AG09309 (cell line): ENCODE measurements at regions not wholly inside any gene's neighbourhood (a gene's known extent, or its start where the extent isn't known, plus 50 kb on each side); places are given as distances from the start of the nearest gene placed in this dataset.

Source experiments
- DNase-seq: peaks from one replicate; pipeline ENCODE4 v3.0.0-alpha.2; 2010; ENCODE audit warnings: low read depth
- H3K4me3 ChIP-seq: 2 replicates; pipeline ENCODE4 v1.5.1; 2011; ENCODE audit warnings: mild to moderate bottlenecking, low read depth, low read length, moderate library complexity; ENCODE audit not compliant: control insufficient read depth
- TF ChIP-seq, protein P1 (sequence below): IDR thresholded peaks from 2 replicates; pipeline ENCODE4 v1.5.1; 2011; ENCODE audit warnings: mild to moderate bottlenecking, low read depth, low read length, inconsistent platforms; ENCODE audit not compliant: insufficient read depth, control insufficient read depth; ENCODE audit errors: missing control alignments

DNA sequence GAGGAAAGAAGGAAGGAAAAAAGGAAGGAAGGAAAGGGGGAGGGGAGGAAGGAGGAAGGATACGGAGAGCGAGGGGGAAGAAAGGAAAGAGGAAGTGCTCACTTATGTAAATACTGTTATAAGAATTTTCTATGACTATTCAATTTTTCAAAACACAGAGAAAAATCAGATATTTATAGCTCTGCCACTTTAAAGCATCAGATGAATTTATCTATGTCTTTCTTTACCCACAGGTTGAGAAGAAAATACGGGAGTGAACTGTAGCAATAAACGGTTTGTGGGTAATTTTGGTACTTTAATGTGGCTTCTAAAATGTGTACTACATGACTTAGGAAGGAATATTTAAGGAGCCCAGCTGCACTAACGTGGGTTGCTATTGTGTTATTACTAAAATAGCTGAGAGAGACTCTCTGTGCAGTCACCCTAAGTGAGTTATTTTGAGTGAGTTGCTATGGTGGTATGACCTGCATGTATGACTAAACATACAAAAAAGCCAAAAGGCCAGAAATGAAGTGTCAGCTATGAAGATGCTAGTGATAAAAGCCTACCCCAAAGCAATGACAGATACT, 225.5 kb downstream of the SOD2 start:
- TF ChIP-seq, protein P1, sequence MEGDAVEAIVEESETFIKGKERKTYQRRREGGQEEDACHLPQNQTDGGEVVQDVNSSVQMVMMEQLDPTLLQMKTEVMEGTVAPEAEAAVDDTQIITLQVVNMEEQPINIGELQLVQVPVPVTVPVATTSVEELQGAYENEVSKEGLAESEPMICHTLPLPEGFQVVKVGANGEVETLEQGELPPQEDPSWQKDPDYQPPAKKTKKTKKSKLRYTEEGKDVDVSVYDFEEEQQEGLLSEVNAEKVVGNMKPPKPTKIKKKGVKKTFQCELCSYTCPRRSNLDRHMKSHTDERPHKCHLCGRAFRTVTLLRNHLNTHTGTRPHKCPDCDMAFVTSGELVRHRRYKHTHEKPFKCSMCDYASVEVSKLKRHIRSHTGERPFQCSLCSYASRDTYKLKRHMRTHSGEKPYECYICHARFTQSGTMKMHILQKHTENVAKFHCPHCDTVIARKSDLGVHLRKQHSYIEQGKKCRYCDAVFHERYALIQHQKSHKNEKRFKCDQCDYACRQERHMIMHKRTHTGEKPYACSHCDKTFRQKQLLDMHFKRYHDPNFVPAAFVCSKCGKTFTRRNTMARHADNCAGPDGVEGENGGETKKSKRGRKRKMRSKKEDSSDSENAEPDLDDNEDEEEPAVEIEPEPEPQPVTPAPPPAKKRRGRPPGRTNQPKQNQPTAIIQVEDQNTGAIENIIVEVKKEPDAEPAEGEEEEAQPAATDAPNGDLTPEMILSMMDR: no peak
- DNase-seq: no peak
- no peak overlapping the region for H3K4me3 ChIP-seq

DNA sequence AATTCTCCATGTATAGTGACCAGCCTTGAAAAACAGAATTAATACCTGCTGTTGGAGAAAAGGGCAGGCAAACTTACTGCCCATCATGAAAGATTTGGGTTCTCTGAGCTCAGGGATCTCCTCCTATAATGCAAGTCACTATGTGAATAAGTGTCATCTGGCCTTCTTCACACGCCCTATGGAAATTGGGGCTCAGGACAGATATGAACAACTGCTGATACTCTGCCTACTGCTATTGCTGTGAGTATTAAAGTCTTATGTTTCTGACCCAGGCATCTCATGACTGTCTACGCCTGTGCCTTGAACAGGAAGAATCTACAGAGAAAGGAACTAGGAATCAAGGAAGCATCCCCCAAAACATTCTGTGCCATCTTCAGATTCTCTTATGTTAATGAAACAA, 226.1 kb downstream of the SOD2 start:
- TF ChIP-seq, protein P1: no peak
- no peak for DNase-seq
- H3K4me3 ChIP-seq: no peak overlapping the region

DNA sequence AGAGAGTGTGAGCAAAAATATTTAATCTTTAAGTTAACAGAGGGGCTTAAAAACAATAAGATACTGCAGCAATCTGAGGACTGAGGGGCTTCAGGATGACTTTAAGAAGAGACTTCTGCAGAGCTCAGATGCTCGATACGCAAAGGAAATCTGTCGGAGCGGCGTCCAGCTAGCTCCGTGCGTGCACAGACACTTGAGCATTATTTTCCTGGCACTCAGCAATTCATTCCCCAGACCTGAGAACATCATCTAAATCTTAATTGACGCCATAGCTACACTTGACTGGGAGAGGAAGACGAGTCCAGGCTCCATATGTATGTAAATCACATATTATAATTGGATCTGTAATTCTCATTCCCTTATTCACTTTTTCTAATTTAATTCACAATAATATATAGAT, 228.2 kb downstream of the SOD2 start:
- TF ChIP-seq, protein P1: no peak
- H3K4me3 ChIP-seq: no peak overlapping the region
- no peak for DNase-seq

DNA sequence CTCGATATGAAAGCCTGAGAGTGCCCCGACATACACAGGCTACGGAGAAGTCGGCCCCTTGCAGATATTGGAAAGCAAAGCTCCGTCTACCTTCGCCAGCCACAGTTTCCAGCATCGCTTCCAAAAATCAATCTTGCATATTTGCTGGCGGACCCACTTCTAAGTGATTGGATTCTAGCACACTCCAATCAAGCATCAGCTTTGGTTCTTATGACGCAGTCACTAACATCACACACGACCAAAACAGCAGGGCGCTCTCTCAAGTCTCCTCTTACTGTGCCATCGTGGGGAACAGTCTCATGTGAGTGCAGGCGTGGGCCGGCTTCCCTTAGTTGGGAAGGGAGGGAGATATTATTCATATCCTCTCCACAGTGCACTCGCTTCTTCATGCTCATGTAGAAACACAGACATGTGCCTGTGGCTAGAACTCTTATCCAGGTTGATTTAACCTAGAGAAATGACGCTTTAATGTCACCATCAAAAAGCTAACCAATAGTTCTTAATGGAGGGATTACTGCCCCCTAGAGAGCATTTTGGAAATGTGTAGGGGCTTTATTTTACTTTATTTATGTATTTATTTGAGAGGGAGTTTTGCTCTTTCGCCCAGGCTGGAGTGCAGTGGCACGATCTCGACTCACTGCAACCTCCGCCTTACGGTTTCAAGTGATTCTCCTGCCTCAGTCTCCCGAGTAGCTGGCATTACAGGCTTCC, 229.8 kb downstream of the SOD2 start:
- TF ChIP-seq, protein P1: peak; percentile 41
- H3K4me3 ChIP-seq: no peak overlapping the region
- DNase-seq: no peak

DNA sequence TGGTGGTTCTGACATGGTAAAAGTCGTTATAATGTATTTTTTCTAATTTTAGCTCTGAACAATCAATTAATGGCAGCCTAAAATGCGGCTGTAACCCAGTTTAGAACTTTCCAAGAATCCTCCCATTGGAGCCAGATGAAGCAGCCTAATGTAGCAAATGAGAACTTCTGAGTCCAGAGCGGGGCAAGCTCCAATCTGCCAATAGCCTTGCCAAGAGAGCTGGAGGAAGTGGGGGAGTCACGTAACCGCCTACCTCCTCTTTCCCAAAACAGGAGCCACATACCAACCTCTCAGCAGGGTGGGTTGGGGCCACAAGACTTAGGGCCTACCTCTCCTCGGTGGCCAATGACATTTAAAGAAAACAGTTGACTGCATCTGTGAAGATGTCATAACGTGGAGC, 230.6 kb downstream of the SOD2 start:
- no peak overlapping the region for H3K4me3 ChIP-seq
- TF ChIP-seq, protein P1: no peak
- DNase-seq: no peak

DNA sequence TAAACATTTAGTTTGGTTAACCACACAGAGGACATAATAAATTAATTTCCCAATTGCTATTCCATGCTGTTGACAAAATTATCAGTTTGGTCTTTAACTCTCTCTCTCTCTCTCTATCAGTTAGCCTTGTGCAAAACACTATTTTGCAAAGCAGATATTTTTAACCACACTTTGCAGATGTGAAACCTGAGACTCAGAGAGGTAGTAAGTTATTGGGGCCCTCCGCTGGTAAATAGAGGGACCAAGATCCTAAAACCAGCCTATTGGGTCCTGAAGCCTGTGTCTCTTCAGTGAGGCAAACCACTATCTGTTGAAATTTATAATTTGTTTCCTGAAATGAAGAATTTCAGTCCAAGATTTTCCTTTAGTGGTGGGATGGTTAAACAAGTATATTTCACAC, 231.0 kb downstream of the SOD2 start:
- H3K4me3 ChIP-seq: no peak overlapping the region
- DNase-seq: no peak
- TF ChIP-seq, protein P1: no peak
